HG03039 (cell line): ENCODE measurements at regions not wholly inside any gene's neighbourhood (a gene's known extent, or its start where the extent isn't known, plus 50 kb on each side); places are given as distances from the start of the nearest gene placed in this dataset.
"Not testable (repeated sequence)": the region's sequence is repeated elsewhere in the genome, so short reads cannot be mapped to it uniquely, and the experiment has no call there.

Source experiments
- ATAC-seq: cut with Tn5 transposase; IDR thresholded peaks from one replicate; pipeline ENCODE4 v1.9.1; 2021; ENCODE audit warnings: mild to moderate bottlenecking, moderate library complexity; ENCODE audit not compliant: unreplicated experiment

DNA sequence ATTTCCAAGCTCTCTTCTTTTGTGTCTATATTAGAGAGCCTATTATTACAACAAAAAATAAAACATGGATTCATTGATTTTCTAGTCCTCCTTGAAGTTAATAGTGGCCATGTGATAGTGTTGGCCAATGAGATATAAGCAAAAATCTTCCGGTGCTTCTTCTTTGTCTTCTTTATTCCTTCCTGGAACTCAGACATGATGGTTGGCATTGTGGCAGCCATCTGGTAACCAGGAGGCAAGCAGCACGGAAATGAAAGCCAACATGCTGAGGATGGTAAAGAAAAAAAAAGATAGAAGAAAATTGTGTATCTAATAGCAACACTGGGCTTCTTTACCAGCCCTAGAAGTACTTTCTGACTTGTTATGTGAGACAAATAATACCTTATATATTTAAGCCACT is 50.8 kb upstream of the SEL1L start:
- no peak for ATAC-seq

DNA sequence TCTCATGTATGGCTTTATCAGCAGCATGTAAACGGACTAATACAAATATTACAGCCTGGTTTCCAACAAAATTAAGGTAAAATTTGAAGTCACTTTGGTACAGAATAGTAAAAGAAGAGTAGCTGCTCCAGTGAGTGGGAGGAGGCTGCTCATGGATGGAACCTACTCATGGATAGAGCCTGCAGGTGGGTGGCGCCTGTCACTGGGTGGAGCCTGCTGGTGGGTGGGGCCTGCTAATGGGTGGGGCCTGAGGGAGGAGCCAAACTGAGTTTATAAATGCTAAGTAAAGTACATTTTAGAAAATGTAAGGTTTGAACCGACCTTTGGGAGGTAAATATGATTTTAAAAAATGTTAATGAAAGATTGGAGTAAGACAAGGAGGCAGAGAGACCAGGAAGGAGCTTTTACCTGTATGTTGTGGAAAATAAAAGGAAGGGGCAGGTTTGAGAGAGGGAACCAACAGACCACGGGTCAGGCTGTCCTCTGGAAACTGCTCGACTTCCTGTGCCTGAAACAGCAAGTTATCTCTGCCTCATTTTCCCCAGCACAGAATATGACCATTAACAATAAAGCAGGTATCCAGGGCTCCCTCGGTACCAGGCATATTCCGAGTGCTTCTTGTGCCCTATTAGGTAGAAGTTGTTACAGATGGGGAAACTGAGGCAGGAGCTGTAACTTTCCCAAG is 55.9 kb upstream of the SEL1L start:
- no peak for ATAC-seq

DNA sequence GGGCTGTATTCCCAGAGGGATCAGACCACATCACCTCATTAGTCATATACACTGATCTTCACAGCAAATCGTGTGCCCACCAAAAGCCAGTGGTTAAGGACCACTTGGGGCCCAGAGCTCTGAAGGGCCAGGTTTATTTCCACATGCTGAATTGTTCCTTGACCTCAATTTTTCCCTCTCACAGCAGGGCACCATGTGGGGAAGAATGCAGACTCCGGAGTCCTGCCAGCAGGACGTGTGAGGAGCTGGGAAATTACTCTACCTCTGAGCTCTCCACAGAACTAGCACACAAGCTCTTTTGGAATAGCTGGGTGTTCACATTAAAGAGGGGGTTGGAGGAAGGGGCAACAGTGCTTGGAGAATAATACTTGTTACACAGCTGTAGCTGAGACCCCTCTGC is 57.6 kb upstream of the SEL1L start:
- no peak for ATAC-seq

DNA sequence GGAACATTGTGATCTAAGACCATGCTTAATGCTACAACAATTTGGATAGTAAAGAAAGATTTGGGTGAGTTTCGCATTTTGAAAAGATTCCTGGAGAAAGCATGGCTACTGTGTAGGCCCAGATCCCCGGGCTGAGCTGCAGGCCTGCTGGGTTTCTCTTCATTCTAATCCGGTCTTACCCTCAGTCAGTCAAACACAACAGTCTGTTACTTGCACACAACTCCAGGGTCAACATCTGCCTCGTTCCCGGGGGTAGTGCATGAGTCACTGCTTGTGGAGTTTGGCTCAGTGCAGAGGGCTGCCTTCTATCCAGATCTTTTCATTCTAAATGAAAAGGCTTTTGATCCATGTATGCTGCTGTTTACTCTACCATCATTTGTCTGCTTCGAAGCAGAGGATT is 60.4 kb upstream of the SEL1L start:
- no peak for ATAC-seq

DNA sequence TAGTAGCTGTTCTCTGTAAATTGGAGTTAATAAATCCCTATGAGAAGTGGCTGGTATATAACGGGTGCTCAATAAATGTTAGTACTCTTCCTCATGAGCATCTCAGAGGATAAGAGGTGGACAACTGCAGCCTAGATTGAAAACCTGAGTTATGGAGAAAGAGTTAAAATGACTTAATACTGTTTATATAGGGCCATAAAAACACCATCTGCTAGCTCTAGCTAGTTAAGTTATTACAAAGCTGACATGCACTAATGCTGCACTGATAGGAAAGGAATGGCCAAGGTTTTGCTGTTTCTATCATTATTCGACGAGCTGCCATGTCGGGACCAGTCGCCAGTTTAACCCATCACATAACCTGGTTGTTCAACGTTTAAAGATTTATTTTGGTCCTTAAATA is 72.0 kb upstream of the SEL1L start:
- no peak for ATAC-seq

DNA sequence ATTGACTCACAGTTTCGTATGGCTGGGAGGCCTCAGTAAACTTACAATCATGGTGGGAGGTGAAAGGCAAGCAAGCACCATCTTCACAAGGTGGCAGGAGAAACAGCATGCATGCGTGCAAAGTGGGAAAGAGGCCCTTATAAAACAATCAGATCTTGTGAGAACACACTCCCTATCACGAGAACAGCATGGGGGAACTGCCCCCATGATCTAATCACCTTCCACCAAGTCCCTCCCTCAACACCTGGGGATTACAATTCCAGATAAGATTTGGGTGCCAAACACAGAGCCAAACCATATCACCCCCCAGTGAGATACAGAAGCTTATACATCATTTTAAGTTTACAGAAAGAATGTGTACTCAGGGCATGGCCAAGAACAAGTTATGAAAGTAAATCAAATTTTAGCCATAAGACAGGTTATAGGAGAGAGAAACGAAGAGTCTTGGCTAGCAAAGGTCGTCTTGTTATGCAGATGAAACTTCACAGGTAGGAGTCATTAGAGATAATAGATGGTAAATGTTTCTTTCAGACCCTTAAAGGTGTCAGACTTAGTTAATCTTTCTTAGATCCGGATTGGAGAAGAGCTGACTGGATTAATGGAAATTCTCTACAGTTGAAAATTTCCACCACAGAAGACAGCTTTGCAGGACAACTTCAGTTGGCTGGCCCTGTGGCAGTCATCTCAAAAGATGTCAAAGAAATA is 79.8 kb upstream of the SEL1L start:
- ATAC-seq, result no peak

DNA sequence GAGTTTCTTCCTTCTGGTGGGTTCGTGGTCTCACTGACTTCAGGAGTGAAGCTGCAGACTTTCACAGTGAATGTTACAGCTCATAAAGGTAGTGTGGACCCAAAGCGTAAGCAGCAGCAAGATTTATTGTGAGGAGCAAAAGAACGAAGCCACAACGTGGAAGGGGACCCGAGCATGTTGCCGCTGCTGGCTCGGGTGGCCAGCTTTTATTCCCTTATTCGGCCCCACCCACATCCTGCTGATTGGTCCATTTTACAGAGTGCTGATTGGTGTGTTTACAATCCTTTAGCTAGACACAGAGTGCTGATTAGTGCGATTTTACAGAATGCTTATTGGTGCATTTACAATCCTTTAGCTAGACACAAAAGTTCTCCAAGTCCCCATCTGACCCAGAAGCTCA is 80.6 kb upstream of the SEL1L start:
- ATAC-seq, result not testable (repeated sequence)

DNA sequence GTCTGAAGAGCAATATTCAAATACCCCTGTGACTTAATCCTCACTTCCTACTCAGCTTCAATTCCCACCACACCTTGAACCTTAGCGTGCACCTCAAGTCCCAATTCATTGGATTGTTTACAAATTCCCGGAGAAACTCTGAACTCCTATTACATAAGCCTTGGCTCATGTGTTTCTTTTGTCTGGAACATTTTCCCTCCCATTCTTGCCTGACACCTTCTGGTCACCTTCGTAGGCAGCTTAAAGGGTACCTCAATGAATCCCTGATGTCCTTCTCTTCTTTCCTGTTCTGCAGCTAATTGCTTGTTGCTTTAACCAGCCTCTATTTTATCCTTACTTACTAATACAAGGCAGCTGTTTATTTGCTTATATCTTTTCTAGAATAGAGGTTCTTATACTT is 85.0 kb upstream of the SEL1L start:
- ATAC-seq, result no peak

DNA sequence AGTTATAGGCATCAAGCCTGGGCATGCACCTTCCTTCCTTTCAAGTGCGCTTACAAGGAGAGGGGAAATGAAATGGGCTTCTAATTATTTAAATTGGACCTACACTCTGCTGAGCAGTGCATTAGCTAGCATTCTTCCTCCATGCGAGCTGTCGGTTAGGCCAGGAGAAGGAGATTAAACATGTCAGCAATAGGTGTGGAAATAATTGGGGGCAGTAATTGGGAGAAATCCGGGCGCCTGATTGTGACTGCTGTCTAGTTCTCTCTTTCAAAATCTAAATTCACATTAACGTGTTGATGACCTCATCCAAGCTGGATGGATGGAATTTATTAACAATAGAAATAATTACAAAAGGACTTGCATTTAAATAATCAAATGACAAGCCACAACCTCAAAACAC is 86.2 kb upstream of the SEL1L start:
- ATAC-seq, result no peak

DNA sequence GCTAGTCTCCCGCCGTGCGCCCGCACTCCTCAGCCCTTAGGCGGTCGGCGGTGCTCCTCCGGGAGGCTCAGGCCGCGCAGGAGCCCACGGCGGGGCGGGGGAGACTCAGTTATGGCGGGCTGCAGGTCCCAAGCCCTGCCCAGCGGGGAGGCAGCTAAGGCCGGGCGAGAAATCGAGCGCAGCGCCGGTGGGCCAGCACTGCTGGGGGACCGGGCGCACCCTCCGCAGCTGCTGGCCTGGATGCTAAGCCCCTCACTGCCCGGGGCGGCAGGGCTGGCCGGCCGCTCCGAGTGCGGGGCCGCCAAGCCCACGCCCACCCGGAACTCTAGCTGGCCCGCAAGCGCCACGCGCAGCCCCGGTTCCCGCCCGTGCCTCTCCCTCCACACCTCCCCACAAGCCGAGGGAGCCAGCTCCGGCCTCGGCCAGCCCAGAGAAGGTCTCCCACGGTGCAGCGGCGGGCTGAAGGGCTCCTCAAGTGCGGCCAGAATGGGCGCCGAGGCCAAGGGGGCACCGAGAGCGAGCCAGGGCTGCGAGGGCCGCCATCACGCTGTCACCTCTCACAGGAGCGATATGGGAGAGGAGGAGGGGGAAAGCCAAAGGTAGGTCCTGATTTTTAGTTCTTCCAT is 90.2 kb upstream of the SEL1L start:
- not testable (repeated sequence) for ATAC-seq

DNA sequence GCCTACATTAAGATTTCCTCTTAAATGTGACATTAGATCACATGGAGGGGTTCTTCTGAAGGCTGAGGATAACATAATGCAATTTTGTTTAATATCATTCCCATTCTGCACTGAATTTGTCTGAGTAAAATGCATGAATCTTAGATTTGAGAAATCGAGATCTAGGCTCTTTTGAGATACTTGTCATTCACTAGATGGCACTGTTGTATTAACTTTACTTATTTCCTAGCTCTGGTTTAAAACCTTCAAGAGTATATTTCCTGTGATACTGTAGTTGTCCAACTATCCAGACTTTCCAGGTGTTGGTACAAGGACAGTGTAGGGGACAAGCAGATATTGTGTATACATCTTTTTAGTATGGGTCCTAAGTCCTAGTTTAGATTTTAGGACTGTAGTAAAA is 91.7 kb upstream of the SEL1L start:
- no peak for ATAC-seq

DNA sequence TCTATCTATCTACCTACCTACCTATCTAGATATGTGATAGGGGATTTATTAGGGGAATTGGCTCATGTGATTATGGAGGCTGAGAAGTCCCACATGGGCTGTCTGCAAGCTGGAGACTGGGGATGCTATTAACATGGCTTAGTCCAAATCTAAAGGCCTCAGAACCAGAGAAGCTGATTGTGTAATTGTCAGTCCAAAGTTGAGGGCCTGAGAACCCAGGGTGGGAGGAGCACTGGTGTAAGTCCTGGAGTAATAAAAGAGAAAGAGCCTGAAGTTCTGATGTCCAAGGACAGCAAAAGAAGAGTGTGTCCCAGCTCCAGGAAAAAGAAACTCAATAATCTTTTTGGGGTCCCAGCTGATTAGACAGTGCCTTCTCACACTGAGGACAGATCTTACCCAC is 98.5 kb upstream of the SEL1L start:
- ATAC-seq, result no peak

DNA sequence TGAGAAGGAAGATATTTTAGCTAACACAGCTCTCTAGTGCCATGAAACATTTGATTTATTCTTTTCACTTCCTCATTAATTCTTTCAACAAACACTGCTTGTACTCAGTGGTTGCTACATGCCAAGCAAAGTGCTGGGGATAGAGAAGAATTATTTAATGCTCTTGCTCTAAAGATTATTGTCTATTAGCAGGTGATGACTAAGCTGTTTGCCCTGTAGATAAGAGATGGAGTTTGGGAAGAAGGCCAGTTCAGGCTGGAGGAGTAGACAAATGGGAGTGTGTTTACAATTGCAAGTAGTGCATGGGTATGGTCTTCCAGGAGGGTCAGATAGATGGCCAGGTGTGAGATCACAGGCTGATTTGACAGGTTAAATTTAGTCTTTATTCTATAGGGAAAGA is 99.8 kb upstream of the SEL1L start:
- no peak for ATAC-seq

DNA sequence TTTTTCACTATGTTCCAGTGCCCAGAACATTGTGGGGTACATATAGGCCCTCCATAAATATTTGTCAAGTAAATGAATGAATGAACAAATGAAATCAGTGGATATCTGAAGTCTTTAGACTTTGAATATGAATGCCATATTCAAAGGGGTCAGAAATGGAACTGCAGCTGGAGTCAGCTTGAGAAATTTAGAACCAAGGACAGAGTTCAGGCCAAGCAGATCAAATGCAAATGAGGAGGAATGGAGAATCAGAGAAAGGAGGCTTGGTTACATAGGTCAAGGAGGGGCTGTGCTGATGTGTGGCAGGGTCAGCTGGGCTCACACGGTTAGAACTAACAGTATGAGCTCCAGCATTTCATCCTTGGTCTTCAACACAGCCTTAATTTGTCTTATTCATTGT is 104.0 kb upstream of the SEL1L start:
- ATAC-seq, result no peak

DNA sequence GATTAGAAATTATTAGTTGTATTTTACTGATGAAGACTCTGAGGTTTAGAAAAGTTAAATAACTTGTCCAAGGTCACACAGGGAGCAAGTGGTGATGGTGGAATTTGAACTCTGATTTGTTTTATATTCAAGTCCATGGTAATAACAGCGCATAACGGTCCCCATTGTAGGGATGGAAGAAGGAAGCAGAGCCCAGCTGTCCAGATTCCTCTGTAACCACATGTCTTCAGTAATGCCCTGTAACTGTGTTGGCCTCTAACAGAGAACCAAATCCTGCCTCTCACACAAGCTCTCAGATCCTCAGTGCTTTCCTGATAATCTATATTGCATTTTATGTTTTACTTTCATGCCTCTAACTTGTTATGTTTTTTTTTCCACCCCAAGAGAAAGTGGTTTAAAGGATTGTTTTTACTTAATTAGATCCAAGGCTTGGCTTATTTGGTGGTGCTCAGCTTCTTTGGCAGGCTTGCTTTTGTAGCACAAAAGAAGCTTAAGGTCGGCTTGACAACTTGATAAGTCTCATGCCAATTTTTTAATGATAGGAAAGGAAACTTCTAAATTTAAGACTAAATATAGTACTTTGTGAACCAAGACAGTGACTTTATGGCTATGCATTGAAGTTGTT is 105.1 kb upstream of the SEL1L start:
- ATAC-seq, result no peak

DNA sequence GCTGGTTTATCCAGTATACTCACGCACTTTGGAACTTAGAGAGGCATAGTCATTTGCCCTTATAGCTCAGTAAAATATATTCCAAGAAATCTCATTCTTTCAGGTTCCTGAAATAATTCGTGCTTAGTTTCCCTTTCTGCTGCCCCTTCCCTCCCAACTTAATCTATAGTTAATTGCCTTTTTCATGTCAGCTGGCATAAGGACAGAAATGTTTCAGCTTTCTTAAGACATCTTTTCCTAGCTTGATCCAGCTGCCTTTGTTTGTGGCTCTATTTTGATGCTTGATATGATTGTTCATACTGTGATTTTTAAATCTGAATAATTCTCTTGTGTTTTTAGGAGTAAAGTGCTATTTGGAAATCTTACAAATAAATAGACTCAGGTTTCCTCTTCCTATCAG is 120.0 kb upstream of the SEL1L start:
- ATAC-seq, result no peak

DNA sequence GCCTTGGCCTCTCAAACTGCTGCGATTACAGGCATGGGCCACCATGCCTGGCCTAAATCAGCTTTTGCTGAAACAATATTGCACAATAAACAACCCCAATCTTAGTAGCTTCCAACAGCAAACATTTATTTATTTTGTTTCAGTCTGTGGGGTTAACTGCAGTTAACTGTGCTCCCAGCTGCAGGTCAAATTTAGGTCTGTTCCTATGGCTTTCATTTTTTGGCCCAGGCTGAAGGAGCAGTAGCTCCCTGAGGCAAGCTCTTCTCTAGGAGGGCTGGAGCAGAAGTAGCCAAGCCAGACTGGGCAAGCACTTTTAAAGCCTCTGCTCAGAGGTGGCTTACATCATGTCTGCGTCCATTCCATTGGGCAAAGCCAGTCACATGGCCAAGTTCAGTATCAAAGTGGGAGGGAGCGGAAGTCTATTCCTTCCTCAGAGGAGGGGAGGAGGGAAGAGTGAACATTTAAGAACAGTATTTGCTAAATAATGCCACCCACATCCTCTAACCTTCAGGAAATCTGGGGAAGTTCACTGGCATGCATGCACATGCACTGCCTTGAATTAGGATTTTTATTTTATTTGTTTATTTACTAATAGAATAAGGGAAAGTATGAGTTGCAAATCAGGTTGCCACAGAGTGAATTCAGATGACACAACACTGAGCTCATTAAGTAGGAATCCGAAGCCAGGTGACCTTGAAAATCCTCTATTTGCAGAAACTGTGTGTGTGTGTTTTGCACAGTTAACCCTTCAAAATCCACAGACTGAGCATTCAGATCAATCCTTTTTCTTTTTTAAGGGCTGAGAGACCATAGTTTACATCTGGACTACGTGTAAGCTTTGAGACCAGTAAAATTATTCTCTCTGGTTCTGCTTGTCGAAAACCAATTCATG is 122.0 kb upstream of the SEL1L start:
- ATAC-seq, result no peak

DNA sequence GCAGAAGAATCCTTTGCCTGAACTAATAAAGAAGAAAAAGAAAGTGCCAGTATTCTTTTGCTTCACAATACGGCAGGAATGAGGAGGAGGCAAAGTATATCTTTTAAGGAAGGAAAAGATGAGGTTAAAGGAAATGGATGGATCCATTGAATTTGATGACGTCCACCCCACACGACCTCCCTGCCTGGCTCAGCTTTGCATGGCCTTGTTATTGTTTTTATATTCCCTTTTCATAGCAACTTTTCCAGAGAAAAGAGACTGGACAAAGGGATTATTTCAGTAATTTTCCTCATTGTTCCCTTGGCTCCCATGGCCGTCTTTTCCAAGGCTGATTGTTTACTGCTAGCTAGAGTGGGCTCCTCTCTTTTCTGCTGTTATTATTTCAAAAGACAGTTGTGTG is 123.2 kb upstream of the SEL1L start:
- no peak for ATAC-seq

DNA sequence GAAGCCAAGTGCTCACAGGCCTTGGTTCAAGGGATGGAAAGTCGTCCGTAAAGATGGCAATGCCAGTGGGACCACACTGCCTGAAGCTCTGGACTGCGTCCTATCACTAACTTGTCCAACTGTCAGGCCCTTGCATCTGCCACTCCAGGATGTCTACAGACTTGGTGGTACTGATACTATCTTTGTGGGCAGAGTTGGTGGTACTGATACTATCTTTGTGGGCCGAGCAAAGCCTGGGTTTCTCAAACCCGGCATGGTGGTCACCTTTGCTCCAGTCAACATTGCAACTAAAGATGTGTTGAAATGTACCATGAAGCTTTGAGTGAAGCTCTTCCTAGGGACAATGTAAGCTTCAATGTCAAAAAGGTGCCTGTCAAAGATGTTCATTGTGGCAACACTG is 128.4 kb upstream of the SEL1L start:
- no peak for ATAC-seq

DNA sequence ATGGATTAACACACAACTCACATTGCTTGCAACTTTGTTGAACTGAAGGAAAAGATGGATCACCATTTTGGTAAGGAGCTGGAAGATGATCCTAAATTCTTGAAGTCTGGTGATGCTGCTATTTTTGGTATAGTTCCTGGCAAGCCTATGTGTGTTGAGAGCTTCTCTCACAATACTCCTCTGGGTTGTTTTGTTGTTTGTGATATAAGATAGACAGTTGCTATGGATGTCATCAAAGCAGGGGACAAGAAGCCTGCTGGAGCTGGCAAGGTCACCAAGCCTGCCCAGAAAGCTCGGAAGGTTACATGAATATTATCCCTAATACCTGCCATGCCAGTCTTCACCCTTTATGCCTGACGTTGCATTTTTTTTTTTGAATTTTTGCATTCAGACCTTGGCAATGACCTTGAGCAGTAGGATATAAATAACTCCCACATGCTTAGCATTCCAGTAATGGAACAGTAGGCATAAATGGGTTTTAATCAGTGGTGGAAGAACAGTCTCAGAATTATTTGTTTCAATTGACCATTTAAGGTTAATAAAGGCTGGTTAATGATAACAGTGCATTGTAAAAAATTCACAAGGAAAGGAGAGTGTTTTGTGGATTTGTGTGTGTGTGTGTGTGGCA is 129.0 kb upstream of the SEL1L start:
- no peak for ATAC-seq
